Gastroesophageal sphincter (tissue), 4 donors: ENCODE measurements at regions not wholly inside any gene's neighbourhood (a gene's known extent, or its start where the extent isn't known, plus 50 kb on each side); places are given as distances from the start of the nearest gene placed in this dataset.

ENCODE experiments used
- ATAC-seq: fragments of 150-250 bp; one replicate; pipeline ENCODE4 v1.9.1; 2016; ENCODE audit warnings: mild to moderate bottlenecking, moderate library complexity
- H3K27ac ChIP-seq, 4 donors: fragments of 200-600 bp; sonication (generic) in 3 of 4; 1 replicate in 3 of 4; 2 replicates in 1 of 4; pipeline ENCODE4 v1.5.1; 2016 to 2019
- H3K27me3 ChIP-seq: fragments of 200-600 bp; sonication (generic); one replicate; pipeline ENCODE4 v1.5.1; 2019
- H3K36me3 ChIP-seq, 2 donors: fragments of 200-600 bp; sonication (generic); one replicate each; pipeline ENCODE4 v1.5.1; 2019; ENCODE audit warnings: control low read depth in 1 of 2
- H3K4me1 ChIP-seq, 3 donors: fragments of 200-600 bp; sonication (generic); 1 replicate in 2 of 3; 2 replicates in 1 of 3; pipeline ENCODE4 v1.5.1; 2016 to 2019; ENCODE audit warnings: control low read depth in 2 of 3
- H3K4me3 ChIP-seq, 2 donors: fragments of 200-600 bp; sonication (generic); one replicate each; pipeline ENCODE4 v1.5.1; 2019; ENCODE audit warnings: mild to moderate bottlenecking in 1 of 2, moderate library complexity in 1 of 2
- H3K9me3 ChIP-seq, 3 donors: fragments of 200-600 bp; sonication (generic); one replicate each; pipeline ENCODE4 v1.5.1; 2017 to 2019; ENCODE audit warnings: control low read depth in 2 of 3
- EP300 ChIP-seq: sonication (generic); formaldehyde crosslinking; IDR thresholded peaks from one replicate; pipeline ENCODE4 v1.6.1; 2017; ENCODE audit warnings: antibody characterized with exemption, mild to moderate bottlenecking
- POLR2A ChIP-seq, 2 donors: fragments of 450-650 bp; IDR thresholded peaks; one replicate each; pipeline ENCODE4 v1.6.1; 2017; ENCODE audit warnings: antibody characterized with exemption in 2 of 2, mild to moderate bottlenecking in 2 of 2, moderate library complexity in 1 of 2
- POLR2AphosphoS5 ChIP-seq: sonication (generic); formaldehyde crosslinking; IDR thresholded peaks from one replicate; pipeline ENCODE4 v1.6.1; 2017; ENCODE audit warnings: antibody characterized with exemption
- WGBS, 2 donors: methylation state at CpG; one replicate each; pipeline ENCODE4 v1.1.5; 2018; ENCODE audit warnings: low coverage in 1 of 2; 5-methylcytosine and 5-hydroxymethylcytosine counted together
- TF ChIP-seq, protein P1 (sequence below), 4 experiments: fragments of 200-600 bp in 2 of 4; fragments of 450-650 bp in 2 of 4; sonication (generic) in 1 of 4; IDR thresholded peaks; one replicate each; pipeline ENCODE4 v1.5.1; 2017 to 2019; ENCODE audit warnings: antibody characterized with exemption in 4 of 4, mild to moderate bottlenecking in 2 of 4, moderate library complexity in 2 of 4

GRCh38 chr17:77403854-77404253 is 263.1 kb downstream of the SEC14L1 start:
- Histone ChIP-seq H3K36me3 (peaks cover 0 to 17% of the 10 kb centered on the region in 2 donors), H3K4me3 (no peak overlapping the region), H3K4me1 (peaks cover 0 to 100% (median 62%) of the 10 kb centered on the region in 3 donors), H3K27me3 (no peaks in the 10 kb centered on the region), H3K9me3 (no peaks in the 10 kb centered on the region), H3K27ac (peak overlapping the region; percentile 62 to 96 (median 92))
- TF ChIP-seq EP300 (no peak), POLR2AphosphoS5 (peak; percentile 8)
- ATAC-seq: no peak
- 35 to 45% methylated on average over 8 to 9 of the region's 9 CpGs for WGBS, 2 donors

DNA sequence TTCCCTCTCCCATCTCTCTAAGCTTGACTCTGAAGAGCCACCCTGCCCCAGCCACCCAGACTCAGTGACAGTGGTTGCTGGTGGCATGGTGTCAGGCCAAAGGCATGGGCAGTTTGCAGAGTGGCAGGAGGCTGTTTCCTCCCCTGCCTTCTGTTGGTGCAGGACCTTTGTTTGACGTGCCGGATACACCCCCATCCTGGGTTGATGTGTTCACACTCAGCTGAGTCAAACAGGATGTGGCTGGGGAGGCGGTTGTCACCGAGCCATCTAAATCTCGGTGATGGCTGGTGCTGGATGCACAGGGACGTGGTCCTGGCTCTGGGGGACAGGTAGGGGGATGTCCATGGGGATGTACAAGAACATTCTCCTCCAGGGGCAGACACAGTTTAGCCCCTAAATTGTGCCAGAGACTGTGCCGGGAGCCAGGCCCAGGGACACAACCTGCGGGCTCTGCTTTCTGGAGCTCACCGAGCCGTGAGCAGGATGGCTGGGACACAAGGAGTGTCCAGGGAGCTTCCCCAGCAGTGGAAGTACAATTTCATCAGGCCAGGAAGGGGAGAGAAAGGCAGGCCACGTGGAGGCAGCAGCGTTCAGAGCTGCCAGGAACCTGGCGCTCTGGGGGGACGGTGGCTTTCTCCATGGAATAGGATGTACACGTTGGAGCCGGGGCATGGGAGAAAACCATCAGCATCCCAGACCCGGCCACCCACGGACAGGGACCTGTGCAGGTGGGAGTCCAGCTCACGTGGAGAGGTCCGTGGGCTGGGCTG is 264.2 kb downstream of the SEC14L1 start:
- peak overlapping the region in 1 of 2 donors; percentile 1 for H3K4me3 ChIP-seq
- H3K4me1 ChIP-seq: peaks cover 0 to 100% (median 70%) of the 10 kb centered on the region in 3 donors
- TF ChIP-seq POLR2A (IDR thresholded peaks at IDR 0.05) (no peak), POLR2AphosphoS5 (peak; percentile 72), EP300 (no peak)
- TF ChIP-seq, protein P1, sequence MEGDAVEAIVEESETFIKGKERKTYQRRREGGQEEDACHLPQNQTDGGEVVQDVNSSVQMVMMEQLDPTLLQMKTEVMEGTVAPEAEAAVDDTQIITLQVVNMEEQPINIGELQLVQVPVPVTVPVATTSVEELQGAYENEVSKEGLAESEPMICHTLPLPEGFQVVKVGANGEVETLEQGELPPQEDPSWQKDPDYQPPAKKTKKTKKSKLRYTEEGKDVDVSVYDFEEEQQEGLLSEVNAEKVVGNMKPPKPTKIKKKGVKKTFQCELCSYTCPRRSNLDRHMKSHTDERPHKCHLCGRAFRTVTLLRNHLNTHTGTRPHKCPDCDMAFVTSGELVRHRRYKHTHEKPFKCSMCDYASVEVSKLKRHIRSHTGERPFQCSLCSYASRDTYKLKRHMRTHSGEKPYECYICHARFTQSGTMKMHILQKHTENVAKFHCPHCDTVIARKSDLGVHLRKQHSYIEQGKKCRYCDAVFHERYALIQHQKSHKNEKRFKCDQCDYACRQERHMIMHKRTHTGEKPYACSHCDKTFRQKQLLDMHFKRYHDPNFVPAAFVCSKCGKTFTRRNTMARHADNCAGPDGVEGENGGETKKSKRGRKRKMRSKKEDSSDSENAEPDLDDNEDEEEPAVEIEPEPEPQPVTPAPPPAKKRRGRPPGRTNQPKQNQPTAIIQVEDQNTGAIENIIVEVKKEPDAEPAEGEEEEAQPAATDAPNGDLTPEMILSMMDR (IDR thresholded peaks at IDR 0.05): peak in 1 of 4 experiments; percentile 29
- H3K27ac ChIP-seq: peak overlapping the region; percentile 62 to 96 (median 92)
- H3K36me3 ChIP-seq: peaks cover 0 to 17% of the 10 kb centered on the region in 2 donors
- no peak for ATAC-seq
- H3K27me3 ChIP-seq: no peaks in the 10 kb centered on the region
- 0 to 8% methylated on average over 1 to 5 of the region's 20 CpGs for WGBS, 2 donors
- H3K9me3 ChIP-seq: no peaks in the 10 kb centered on the region

DNA sequence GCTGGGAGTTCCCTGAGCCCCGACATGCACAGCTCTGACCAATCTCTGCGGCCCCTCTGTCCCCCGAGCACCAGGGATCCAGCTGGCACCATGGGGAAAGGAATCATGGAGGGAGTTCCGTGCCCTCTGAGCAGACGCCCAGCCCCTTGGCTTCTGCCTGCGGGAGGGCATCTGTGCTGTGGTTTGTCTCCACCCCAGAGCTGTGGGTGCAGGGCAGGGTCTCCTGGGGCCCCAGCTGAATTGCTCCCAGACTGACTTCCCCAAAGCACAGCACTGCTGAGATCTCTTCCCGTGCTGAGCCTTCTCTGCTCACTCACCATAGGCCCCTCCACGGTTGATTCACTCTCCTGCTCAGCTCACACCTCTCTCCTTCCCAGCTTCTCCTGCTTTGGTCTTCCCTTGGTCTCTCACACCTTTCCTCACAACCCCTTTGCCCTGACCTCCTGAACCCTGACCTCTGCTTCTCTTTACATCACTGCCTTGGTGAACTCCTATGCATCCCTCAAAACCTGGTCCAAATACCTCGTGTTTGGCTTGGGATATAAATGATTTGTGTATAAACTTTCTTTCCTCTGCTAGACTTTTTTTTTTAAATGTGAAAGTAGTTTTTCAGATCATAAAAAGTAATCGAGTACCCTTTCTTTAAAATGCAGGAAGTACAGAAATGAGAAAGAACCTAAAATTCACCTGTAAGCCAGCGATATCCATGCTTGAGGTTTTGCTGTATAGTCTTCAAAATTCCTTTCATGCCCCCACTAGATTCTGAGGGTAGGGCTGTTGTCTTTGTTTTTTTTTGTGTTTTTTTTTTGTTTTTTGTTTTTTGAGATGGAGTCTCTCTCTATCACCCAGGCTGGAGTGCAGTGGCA is 265.3 kb downstream of the SEC14L1 start:
- Histone ChIP-seq H3K27ac (peak overlapping the region; percentile 89 to 99 (median 94)), H3K27me3 (no peaks in the 10 kb centered on the region), H3K4me3 (no peak overlapping the region), H3K4me1 (peaks cover 0 to 100% (median 70%) of the 10 kb centered on the region in 3 donors), H3K9me3 (no peaks in the 10 kb centered on the region), H3K36me3 (peaks cover 0 to 17% of the 10 kb centered on the region in 2 donors)
- 65 to 87% methylated on average over 3 to 8 of the region's 11 CpGs for WGBS, 2 donors
- ATAC-seq: no peak
- TF ChIP-seq, protein P1 (IDR thresholded peaks at IDR 0.05): no peak
- no peak for TF ChIP-seq POLR2A (IDR thresholded peaks at IDR 0.05)
- TF ChIP-seq POLR2AphosphoS5: no peak
- no peak for TF ChIP-seq EP300

GRCh38 chr17:77407321-77408277 is 266.8 kb downstream of the SEC14L1 start:
- H3K27me3 ChIP-seq: no peaks in the 10 kb centered on the region
- TF ChIP-seq POLR2AphosphoS5 (peak; percentile 31), POLR2A (IDR thresholded peaks at IDR 0.05) (peak in 1 of 2 donors; percentile 19)
- TF ChIP-seq, protein P1 (IDR thresholded peaks at IDR 0.05): no peak
- ATAC-seq: peak; percentile 70
- no peak overlapping the region for H3K4me3 ChIP-seq
- H3K27ac ChIP-seq: peak overlapping the region; percentile 89 to 99 (median 94)
- H3K36me3 ChIP-seq: peaks cover 0 to 8% of the 10 kb centered on the region in 2 donors
- peaks cover 0 to 97% (median 68%) of the 10 kb centered on the region in 3 donors for H3K4me1 ChIP-seq
- no peaks in the 10 kb centered on the region for H3K9me3 ChIP-seq
- WGBS, 2 donors: 27% methylated on average over 5 of the region's 11 CpGs; no CpG with 5 or more reads in 1 of the 2 donors
